AG04450 (cell line): ENCODE measurements at regions not wholly inside any gene's neighbourhood (a gene's known extent, or its start where the extent isn't known, plus 50 kb on each side); places are given as distances from the start of the nearest gene placed in this dataset.
"Not testable (repeated sequence)": the region's sequence is repeated elsewhere in the genome, so short reads cannot be mapped to it uniquely, and the experiment has no call there.

Experiments
- CTCF ChIA-PET: fragments of 300-600, 350-600 bp; formaldehyde crosslinking; extraction: SDS; loops from one replicate; lab custom pipeline; 2022; ENCODE audit warnings: antibody characterized with exemption, inconsistent platforms; lab: Charles Lee
- POLR2A ChIA-PET: fragments of 350-600 bp; formaldehyde crosslinking; extraction: SDS; loops from one replicate; lab custom pipeline; 2021; ENCODE audit warnings: antibody characterized with exemption, inconsistent platforms; lab: Yijun Ruan, JAX
- DNase-seq: peaks from one replicate; pipeline ENCODE4 v3.0.0-alpha.2; 2011; ENCODE audit warnings: low read depth, low spot score
- H3K27ac ChIP-seq: one replicate; pipeline ENCODE4 v1.5.1; 2012; ENCODE audit warnings: low read depth, low read length, control low read depth
- H3K27me3 ChIP-seq: one replicate; pipeline ENCODE4 v1.6.0; 2012; ENCODE audit warnings: low read length; ENCODE audit not compliant: control insufficient read depth, insufficient read depth
- H3K4me3 ChIP-seq: 2 replicates; pipeline ENCODE4 v1.5.1; 2011; ENCODE audit warnings: mild to moderate bottlenecking, low read depth, low read length, control low read depth
- H3K9me3 ChIP-seq: 2 replicates; pipeline ENCODE4 v1.5.1; 2012; ENCODE audit warnings: low read length; ENCODE audit not compliant: control insufficient read depth, insufficient read depth
- TF ChIP-seq, protein P1 (sequence below): IDR thresholded peaks from 2 replicates; pipeline ENCODE4 v1.5.1; 2011; ENCODE audit warnings: low read depth, low read length, control low read depth, inconsistent platforms

DNA sequence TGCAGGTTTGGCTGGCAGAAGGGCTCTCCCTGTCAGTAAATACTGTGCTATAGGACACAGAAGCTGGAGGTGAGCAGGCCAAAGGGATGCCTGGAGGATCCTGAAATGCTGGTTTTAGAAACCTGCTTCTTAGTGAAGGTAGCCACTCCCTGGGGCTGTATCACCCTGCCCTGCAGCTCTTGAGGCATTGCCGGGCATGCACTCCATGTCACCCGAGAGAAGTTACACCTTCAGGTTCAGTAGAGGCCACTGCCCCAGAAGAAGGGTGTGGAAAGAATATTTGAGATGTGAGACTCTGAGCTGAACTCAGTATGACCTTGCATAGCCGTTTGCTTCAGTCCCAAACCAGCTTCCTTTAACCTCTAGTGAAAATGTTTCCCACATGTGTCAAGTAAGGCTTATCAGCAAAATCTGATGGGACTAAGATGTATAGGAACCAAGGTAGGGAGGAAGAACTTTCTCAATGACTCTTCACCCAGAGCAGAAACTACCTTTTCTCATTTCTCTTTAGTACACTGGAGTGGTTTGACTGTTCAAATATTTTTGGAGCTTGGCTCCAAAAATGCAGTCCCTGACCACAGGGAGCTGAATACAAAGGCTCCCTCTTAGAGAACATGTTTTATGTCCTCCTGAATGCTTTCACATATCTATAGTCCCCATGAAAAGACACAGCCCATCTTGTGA lies 164.5 kb upstream of the DYRK2 start:
- ChIA-PET CTCF (interaction anchor here (1.3 kb wide), 1 partner anchor 459 kb away, joined by 7 read pairs; no protein-coding TSS in a partner anchor), POLR2A (no interaction called here)
- Histone ChIP-seq H3K27me3 (no peaks in the 10 kb centered on the region), H3K9me3 (peaks cover 5% of the 10 kb centered on the region; the same call in 1 of the 2 replicates), H3K4me3 (no peak overlapping the region), H3K27ac (no peak overlapping the region)
- TF ChIP-seq, protein P1, sequence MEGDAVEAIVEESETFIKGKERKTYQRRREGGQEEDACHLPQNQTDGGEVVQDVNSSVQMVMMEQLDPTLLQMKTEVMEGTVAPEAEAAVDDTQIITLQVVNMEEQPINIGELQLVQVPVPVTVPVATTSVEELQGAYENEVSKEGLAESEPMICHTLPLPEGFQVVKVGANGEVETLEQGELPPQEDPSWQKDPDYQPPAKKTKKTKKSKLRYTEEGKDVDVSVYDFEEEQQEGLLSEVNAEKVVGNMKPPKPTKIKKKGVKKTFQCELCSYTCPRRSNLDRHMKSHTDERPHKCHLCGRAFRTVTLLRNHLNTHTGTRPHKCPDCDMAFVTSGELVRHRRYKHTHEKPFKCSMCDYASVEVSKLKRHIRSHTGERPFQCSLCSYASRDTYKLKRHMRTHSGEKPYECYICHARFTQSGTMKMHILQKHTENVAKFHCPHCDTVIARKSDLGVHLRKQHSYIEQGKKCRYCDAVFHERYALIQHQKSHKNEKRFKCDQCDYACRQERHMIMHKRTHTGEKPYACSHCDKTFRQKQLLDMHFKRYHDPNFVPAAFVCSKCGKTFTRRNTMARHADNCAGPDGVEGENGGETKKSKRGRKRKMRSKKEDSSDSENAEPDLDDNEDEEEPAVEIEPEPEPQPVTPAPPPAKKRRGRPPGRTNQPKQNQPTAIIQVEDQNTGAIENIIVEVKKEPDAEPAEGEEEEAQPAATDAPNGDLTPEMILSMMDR = no peak
- no peak for DNase-seq

DNA sequence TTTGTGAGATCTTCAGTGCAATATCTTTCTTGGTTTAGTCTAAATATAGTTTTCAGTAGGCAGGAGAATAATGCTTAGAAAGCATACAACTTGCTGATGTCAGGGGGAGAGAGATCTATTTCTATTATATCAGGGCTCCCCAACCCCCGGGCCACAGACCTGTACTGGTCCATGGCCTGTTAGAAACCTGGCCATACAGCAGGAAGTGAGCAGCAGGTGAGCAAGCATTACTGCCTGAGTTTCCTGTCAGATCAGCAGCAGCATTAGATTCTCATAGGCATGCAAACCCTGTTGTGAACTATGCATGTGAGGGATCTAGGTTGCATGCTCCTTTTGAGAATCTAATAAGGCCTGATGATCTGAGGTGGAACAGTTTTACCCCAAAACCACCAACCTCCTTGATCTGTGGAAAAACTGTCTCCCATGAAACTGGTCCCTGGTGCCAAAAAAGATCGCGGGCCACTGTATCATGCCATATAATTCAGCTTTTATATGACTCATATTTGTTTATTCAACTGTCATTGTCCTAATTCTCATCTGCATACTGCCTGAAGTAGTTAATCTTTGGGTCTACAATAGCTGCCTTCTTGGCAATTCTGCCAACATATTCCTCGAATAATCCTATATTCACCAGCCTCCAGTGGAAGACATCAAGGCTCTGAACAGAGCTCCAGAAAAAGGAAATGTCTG lies 163.6 kb upstream of the DYRK2 start:
- no peak overlapping the region for H3K4me3 ChIP-seq
- TF ChIP-seq, protein P1 = no peak
- no peaks in the 10 kb centered on the region for H3K27me3 ChIP-seq
- DNase-seq = no peak
- POLR2A ChIA-PET = no interaction called here
- CTCF ChIA-PET = no interaction called here
- no peak overlapping the region for H3K27ac ChIP-seq
- H3K9me3 ChIP-seq = peaks cover 5% of the 10 kb centered on the region; the same call in 1 of the 2 replicates

DNA sequence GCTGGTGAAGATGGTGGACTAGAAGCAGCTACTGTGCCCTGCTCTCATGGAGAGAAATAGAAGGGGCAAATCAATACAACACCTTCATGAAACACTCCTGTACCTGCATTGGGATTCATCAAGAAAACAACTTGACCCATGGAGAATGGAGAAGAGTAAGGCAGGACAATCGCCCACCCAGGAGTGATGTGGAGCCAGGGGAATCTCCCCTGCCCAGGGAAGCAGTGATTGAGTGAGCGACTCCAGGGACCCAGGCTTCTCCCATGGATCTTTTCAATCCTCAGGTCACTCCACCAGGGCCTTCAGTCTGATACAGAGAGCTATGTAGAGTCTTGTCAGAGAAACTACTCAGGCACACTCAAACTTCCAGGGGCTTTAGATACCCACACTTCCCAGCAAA lies 161.9 kb upstream of the DYRK2 start:
- TF ChIP-seq, protein P1 = no peak
- H3K27me3 ChIP-seq = no peaks in the 10 kb centered on the region
- H3K9me3 ChIP-seq = peaks cover 5% of the 10 kb centered on the region; the same call in 1 of the 2 replicates
- no peak overlapping the region for H3K27ac ChIP-seq
- H3K4me3 ChIP-seq = no peak overlapping the region
- CTCF ChIA-PET = interaction anchor here (0.6 kb wide), 1 partner anchor 24 kb away, joined by 3 read pairs; no protein-coding TSS in a partner anchor
- DNase-seq = no peak
- POLR2A ChIA-PET = no interaction called here

DNA sequence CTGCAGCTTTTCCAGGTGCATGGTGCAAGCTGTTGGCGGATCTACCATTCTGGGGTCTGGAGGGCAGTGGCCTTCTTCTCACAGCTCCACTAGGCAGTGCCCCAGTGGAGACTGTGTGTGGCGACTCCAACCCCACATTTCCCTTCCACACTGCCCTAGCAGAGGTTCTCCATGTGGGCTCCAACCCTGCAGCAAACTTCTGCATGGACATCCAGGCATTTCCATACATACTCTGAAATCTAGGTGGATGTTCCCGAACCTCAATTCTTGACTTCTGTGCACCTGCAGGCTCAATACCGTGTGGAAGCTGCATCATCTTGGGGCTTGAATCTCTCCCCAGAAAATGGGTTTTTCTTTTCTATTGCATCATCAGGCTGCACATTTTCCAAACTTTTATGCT lies 160.2 kb upstream of the DYRK2 start:
- DNase-seq, H3K9me3 ChIP-seq, H3K27me3 ChIP-seq, POLR2A ChIA-PET, H3K4me3 ChIP-seq, H3K27ac ChIP-seq: not testable (repeated sequence)
- CTCF ChIA-PET = interaction anchor here (0.7 kb wide), 1 partner anchor 105 kb away, joined by 12 read pairs; no protein-coding TSS in a partner anchor

DNA sequence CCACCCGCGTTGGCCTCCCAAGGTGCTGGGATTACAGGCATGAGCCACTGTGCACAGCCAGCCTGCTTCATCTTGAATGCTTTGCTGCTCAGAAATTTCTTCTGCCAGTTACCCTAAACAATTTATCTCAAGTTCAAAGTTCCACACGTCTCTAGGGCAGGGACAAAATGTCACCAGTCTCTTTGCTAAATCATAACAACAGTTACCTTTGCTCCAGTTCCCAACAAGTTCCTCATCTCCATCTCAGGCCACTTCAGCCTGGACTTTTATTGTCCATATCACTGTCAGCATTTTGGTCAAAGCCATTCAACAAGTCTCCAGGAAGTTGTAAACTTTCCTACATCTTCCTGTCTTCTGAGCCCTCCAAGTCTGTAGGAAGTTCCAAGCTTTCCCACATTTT lies 159.5 kb upstream of the DYRK2 start:
- peaks cover 5% of the 10 kb centered on the region; the same call in 1 of the 2 replicates for H3K9me3 ChIP-seq
- TF ChIP-seq, protein P1 = no peak
- H3K27ac ChIP-seq = no peak overlapping the region
- ChIA-PET CTCF (no interaction called here), POLR2A (no interaction called here)
- no peak overlapping the region for H3K4me3 ChIP-seq
- no peak for DNase-seq
- no peaks in the 10 kb centered on the region for H3K27me3 ChIP-seq
